Activated CD4-positive, alpha-beta T cell treated with anti-CD3 and anti-CD28 coated beads, Interleukin-2, amount 10 ng/mL, durations not matched to agents 24 days and 14 days (primary cell): ENCODE measurements at regions not wholly inside any gene's neighbourhood (a gene's known extent, or its start where the extent isn't known, plus 50 kb on each side); places are given as distances from the start of the nearest gene placed in this dataset.

Source experiments
- DNase-seq: peaks from one replicate; pipeline ENCODE4 v3.0.0; 2022
- H3K27ac Mint-ChIP-seq: one replicate; pipeline ENCODE4 v1.8.0; 2022; ENCODE audit warnings: mild to moderate bottlenecking, mixed read lengths
- H3K27me3 Mint-ChIP-seq: one replicate; pipeline ENCODE4 v1.8.0; 2022; ENCODE audit warnings: mixed read lengths
- H3K36me3 Mint-ChIP-seq: one replicate; pipeline ENCODE4 v1.8.0; 2022; ENCODE audit warnings: low read depth, mild to moderate bottlenecking, mixed read lengths
- H3K4me1 Mint-ChIP-seq: one replicate; pipeline ENCODE4 v1.8.0; 2021; ENCODE audit warnings: mixed read lengths
- H3K4me3 Mint-ChIP-seq: one replicate; pipeline ENCODE4 v1.8.0; 2022; ENCODE audit warnings: mild to moderate bottlenecking, moderate library complexity, mixed read lengths
- H3K9me3 Mint-ChIP-seq: one replicate; pipeline ENCODE4 v1.8.0; 2021; ENCODE audit warnings: mixed read lengths
- intact Hi-C: fragments of 100-400 bp; cut with micrococcal nuclease; formaldehyde crosslinking; loops from one replicate; pipeline ENCODE4 v1.15.1; 2023

- DNase-seq: no peak
- Mint-ChIP-seq H3K4me1 (no peaks in the 10 kb centered on the region), H3K36me3 (no peaks in the 10 kb centered on the region), H3K27me3 (no peaks in the 10 kb centered on the region), H3K27ac (no peak overlapping the region), H3K9me3 (no peaks in the 10 kb centered on the region), H3K4me3 (no peak overlapping the region)
- intact Hi-C loops: no loop called here
These were observed 67.5 kb upstream of the MEOX2 start for GRCh38 chr7:15753887-15754579.

DNA sequence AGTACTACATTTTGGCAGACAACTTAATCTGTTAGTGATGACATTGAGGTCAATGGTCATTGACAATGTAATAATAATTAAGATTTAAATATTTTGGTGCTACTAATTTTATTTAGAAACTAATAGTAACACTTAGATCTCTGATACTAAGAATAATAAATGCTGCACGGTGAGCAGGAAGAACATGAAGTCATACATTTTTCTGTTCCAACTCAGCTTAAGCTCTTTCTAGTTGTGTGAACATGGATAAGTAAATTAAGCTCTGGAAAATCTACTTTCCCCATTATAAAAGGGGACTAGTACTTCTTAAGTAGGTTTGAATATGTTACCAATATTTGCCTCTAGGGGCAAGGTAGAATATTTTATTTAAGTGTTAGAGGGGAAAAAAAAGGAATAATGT is 65.9 kb upstream of the MEOX2 start:
- Mint-ChIP-seq H3K4me3 (no peak overlapping the region), H3K4me1 (no peaks in the 10 kb centered on the region), H3K36me3 (no peaks in the 10 kb centered on the region), H3K9me3 (no peaks in the 10 kb centered on the region), H3K27me3 (no peaks in the 10 kb centered on the region), H3K27ac (no peak overlapping the region)
- intact Hi-C loops: no loop called here
- DNase-seq: no peak

- H3K27me3 Mint-ChIP-seq: no peaks in the 10 kb centered on the region
- H3K9me3 Mint-ChIP-seq: no peaks in the 10 kb centered on the region
- H3K36me3 Mint-ChIP-seq: no peaks in the 10 kb centered on the region
These were observed 64.8 kb upstream of the MEOX2 start for GRCh38 chr7:15751191-15751701.

GRCh38 chr7:15750727-15751126 is 64.2 kb upstream of the MEOX2 start:
- no peaks in the 10 kb centered on the region for H3K4me1 Mint-ChIP-seq
- no peak overlapping the region for H3K27ac Mint-ChIP-seq
- no peaks in the 10 kb centered on the region for H3K36me3 Mint-ChIP-seq
- H3K4me3 Mint-ChIP-seq: no peak overlapping the region
- H3K9me3 Mint-ChIP-seq: no peaks in the 10 kb centered on the region
- DNase-seq: no peak
- no peaks in the 10 kb centered on the region for H3K27me3 Mint-ChIP-seq
- intact Hi-C loops: no loop called here

More at GRCh38 chr7:15751191-15751701, 64.8 kb upstream of the MEOX2 start:
- H3K4me3 Mint-ChIP-seq: no peak overlapping the region
- H3K27ac Mint-ChIP-seq: no peak overlapping the region
- no peaks in the 10 kb centered on the region for H3K4me1 Mint-ChIP-seq
- intact Hi-C loops: no loop called here
- no peak for DNase-seq

DNA sequence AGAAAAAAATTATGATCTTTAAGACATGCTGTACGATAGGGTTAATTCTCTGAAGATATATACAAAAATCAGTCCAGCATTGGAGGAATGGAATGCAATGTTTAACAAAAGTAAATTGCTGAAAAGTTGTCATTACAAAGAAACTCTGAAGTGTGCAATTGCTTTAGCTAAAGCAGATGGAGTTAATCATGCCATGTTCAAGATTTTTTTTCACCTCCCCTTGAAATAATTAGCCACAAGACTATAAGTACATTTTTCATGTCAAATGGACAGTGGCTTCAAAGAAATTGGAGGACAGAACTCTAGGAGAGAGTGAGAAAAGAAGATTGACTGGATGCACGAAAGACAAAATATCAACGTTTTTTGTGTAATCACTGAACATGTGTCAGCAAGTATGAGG is 63.1 kb upstream of the MEOX2 start:
- Mint-ChIP-seq H3K4me3 (no peak overlapping the region), H3K4me1 (no peaks in the 10 kb centered on the region), H3K27ac (no peak overlapping the region), H3K9me3 (no peaks in the 10 kb centered on the region), H3K27me3 (no peaks in the 10 kb centered on the region), H3K36me3 (no peaks in the 10 kb centered on the region)
- no peak for DNase-seq
- intact Hi-C loops: no loop called here

- Mint-ChIP-seq H3K9me3 (no peaks in the 10 kb centered on the region), H3K4me1 (no peaks in the 10 kb centered on the region), H3K27ac (no peak overlapping the region), H3K4me3 (no peak overlapping the region), H3K36me3 (no peaks in the 10 kb centered on the region), H3K27me3 (no peaks in the 10 kb centered on the region)
- intact Hi-C loops: no loop called here
- DNase-seq: no peak
These were observed 61.2 kb upstream of the MEOX2 start for GRCh38 chr7:15747712-15748111.

DNA sequence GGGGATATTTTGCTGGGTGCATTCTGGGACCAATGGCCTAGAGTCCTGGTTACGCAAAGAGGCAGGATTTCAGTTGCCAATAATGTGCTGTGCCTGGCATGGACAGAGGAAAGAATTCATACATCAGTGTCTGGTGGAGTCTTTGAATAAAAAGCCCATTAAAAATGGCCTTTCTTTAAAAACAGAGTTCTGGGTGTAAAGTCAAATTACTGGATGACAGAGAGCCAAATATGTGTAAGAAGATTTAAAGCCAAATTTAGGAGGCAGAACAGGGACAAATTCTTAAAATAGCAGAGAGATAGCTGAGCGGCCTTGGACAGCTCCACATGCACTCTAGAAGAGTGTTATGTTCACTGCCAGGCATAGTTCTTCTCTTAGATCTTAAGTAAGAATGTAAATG is 60.8 kb upstream of the MEOX2 start:
- H3K4me3 Mint-ChIP-seq: no peak overlapping the region
- H3K9me3 Mint-ChIP-seq: no peaks in the 10 kb centered on the region
- H3K4me1 Mint-ChIP-seq: no peaks in the 10 kb centered on the region
- no peaks in the 10 kb centered on the region for H3K36me3 Mint-ChIP-seq
- DNase-seq: no peak
- H3K27ac Mint-ChIP-seq: no peak overlapping the region
- intact Hi-C loops: no loop called here
- no peaks in the 10 kb centered on the region for H3K27me3 Mint-ChIP-seq

DNA sequence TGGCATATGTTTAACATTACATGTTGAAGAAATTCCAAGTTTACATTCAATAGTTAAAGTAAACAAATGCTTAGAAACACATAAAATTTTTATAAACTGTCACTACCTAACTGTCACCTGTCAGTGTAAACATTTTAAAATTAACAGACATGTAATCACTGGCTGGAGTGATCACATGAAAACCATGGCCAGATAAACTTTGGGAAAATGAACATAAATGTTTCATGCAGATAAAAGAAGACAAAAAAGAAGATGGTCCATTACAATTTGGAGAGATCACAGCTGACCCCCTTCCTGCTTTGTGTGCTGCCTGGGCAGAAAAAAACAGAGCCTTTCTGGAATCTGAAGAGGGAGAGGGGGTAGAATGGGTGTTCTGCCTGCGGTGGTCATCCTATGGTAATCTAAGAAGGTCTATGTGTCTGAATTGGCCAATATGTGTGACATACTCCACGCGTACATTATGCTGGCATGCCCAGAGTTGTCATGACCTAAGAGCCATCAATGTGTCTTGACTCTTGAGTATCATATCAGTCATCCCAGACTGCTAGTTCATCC is 57.5 kb upstream of the MEOX2 start:
- intact Hi-C loops: no loop called here
- Mint-ChIP-seq H3K4me3 (no peak overlapping the region), H3K9me3 (no peaks in the 10 kb centered on the region), H3K27ac (no peak overlapping the region), H3K27me3 (no peaks in the 10 kb centered on the region), H3K36me3 (no peaks in the 10 kb centered on the region), H3K4me1 (no peaks in the 10 kb centered on the region)
- no peak for DNase-seq

DNA sequence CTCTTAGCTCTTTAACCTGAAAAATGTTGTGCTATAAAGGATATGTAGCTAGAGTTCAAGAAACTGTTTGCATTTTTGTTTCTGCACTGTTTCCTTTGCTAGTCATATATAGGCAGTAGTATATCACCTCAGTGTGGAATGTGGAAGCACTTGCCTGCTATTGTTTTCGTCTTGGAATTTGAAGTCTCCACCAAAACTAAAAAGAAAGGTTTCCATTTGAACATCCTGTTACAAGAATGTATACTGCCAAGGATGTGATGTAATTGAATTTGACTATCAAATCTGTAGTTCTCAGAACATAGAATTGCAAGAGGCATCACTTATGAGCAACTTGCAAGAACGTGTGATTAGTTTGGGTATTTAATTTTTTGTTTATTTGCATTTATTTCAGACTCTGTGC is 51.1 kb upstream of the MEOX2 start:
- Mint-ChIP-seq H3K9me3 (no peaks in the 10 kb centered on the region), H3K36me3 (no peaks in the 10 kb centered on the region), H3K4me3 (no peak overlapping the region), H3K27me3 (no peaks in the 10 kb centered on the region), H3K27ac (no peak overlapping the region), H3K4me1 (no peaks in the 10 kb centered on the region)
- intact Hi-C loops: no loop called here
- no peak for DNase-seq
